NCI-H82 treated with DMSO at 0.1 percent for 48 hours (cell line): ENCODE measurements at regions not wholly inside any gene's neighbourhood (a gene's known extent, or its start where the extent isn't known, plus 50 kb on each side); places are given as distances from the start of the nearest gene placed in this dataset.

Source experiments
- DNase-seq: peaks from one replicate; lab custom pipeline; 2025; ENCODE audit not compliant: unreplicated experiment; lab: John Stamatoyannopoulos, UW

- no peak for DNase-seq
These were observed 609.1 kb upstream of the IGFBP3 start for GRCh38 chr7:46530081-46530750.

DNA sequence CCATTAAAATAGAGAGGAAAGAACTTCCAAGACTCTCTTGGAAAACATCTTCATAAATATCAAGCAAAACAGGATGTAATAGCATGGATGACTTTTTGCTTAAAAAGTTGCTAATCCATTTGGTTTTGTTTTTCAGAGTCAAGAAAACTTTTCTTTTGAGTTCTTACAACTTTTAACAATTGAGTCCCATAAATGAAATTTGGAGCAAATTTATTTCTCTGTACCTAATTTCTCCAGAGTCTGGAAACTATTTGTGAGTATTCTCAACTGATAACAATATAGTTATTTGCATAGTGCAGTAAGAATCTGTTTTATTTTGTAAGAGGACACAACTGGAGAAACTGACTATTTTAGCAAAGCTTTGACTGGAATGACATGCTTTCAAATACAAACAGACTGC is 606.3 kb upstream of the IGFBP3 start:
- no peak for DNase-seq

- DNase-seq: no peak
These were observed 604.8 kb upstream of the IGFBP3 start for GRCh38 chr7:46525876-46526275.

- no peak for DNase-seq
These were observed 603.3 kb upstream of the IGFBP3 start for GRCh38 chr7:46524350-46524749.

DNA sequence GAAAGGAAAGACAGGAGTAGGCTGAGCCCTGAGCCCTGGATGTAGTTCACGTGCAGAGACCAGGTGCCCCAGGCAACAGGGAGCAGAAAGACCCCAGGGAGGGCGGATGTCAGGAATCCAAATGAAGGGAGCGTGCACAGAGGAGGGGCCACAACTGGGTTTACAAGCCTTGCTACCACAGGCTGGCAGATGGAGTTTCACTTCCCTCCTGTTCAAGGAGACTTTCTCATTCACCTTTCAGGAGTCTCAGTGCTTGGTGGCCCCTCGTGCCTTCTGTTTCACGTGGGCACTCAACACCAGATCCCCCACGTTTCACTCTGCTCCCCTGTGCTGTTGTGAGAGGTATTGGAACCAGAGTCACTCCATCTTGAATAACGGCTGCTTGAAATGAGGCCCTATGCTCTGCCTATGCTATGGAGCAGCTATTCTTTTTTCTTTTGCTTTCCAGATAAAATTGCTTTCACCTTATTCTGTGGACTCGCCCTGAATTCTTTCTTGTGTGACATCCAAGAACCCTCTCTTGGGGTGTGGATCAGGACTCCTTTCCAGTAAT is 601.4 kb upstream of the IGFBP3 start:
- DNase-seq: no peak

DNA sequence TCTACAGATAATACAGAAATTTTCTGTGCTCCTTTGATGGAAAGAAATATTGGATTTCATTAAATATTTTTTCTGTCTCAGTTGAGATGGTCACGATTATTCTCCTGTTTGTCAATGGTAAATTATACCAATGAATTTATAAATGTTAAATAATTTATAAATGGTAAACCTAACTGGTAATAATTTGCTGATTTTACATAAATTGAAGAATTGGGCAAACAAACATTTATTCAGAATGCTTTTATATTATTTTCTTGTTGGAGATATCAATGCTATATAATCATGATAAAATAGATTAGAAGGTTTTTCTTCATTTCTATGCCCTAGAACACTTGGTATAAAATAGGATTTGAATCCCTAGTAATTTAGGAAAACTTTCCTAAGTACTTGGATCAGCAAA is 597.6 kb upstream of the IGFBP3 start:
- no peak for DNase-seq

DNA sequence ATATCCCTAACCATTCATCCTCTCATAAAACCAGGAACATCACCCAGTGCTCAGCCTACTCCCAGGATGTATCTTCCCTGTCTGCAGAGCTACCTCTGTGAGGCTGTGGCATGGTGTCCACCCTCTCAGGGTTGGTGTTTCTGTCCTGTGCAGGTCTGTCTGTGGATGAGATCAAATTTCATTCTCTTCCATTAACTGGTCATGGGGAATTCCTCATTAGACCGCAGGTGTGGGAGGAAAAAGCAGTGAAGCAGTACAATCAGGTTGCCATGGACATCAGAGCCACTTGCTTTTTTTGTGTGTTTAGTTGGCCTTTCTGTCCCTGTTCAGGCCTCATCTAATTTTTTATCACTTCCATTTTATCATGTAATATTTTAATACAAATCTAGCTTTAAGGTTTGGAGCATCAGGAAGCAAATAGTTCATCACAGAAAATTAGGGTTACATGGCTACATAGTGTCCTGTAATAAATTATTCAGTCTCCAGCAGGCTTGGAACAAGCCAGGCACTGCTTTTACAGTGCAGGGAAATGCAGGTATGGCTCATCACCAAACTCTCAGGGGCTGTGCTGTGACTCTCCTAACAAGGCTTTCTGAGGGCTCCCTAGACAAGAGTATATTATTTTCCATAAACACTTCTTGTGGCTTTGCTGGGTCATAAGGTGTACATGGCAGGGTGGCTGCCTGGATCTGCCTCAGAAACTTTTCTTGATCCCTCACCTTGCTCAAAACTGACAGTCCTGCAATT is 594.9 kb upstream of the IGFBP3 start:
- no peak for DNase-seq

GRCh38 chr7:46513447-46513848 is 592.4 kb upstream of the IGFBP3 start:
- DNase-seq: no peak

GRCh38 chr7:46512891-46513413 is 591.9 kb upstream of the IGFBP3 start:
- no peak for DNase-seq

DNA sequence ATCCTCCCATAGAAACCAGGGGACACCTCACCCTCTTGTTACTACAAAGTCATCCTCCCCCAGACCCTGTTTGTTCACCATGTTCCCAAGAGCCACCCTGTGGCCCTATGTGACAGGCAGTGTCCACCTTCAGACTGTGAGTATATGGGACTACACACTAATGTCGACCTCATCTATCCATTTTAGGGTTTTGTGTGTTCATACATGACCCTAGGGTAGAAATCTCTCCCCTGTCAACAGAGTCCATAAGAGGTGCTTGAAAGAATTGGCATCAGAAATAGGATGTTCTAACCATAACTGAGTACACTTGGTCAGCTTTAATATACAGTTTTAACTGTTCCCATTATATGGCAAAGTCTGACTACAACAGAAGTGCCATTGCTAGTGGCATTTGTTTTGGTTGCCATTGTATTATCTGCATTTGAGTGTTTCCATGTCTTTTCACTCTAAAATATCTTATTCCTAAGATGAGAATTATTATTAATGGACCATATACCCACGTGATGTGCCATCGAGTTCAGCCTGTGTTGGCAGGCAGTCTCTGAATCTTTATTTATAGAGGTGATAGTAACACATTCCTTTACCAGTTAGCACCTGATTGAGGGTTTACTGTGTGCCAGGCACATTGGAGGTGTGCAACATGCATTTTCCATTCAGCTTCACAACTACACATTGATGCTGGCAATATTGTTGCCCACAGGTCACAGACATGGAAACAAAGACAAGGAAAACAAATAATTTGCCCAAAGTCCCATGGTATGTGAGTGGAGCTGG is 590.6 kb upstream of the IGFBP3 start:
- no peak for DNase-seq

- DNase-seq: no peak
These were observed 587.5 kb upstream of the IGFBP3 start for GRCh38 chr7:46508583-46508982.

GRCh38 chr7:46507560-46507959 is 586.5 kb upstream of the IGFBP3 start:
- DNase-seq: no peak

GRCh38 chr7:46494441-46494840 is 573.4 kb upstream of the IGFBP3 start:
- DNase-seq: no peak

DNA sequence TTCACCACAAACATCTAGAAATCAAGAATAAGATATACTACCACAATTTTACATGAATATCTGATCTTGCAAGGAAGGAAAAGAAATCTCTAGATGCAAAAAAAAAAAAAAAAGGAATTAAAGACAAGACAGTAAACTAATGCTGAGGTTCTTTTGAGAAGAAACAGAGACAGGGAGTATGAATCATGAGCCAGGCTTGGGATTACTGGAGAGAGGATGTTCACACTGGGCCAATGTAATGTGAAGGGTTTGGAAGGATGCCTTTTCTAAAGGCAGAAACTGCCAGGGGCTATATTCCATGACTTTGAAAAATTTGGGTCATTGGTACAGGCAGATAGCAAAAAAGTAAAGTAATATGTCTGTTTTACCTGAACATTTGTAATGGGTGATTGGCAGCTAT is 573.0 kb upstream of the IGFBP3 start:
- no peak for DNase-seq

DNA sequence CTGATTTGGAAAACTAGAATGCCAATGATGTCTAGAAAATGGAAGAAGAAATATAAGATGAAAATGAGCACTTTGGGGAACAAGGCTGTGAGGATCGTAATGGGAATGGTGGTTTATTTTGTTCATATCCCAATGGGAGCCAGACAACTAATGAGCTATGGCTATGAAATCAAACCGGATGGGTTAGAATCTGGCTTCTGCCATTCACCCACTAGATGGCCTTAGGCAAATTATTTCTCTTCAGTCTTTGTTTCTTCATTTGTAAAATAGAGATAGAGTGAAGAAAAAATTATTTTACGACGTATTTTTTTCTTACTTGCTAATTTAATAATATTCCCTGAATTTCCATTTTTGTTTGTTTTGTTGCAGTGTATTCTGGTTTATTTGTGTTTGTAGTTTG is 572.1 kb upstream of the IGFBP3 start:
- no peak for DNase-seq

DNA sequence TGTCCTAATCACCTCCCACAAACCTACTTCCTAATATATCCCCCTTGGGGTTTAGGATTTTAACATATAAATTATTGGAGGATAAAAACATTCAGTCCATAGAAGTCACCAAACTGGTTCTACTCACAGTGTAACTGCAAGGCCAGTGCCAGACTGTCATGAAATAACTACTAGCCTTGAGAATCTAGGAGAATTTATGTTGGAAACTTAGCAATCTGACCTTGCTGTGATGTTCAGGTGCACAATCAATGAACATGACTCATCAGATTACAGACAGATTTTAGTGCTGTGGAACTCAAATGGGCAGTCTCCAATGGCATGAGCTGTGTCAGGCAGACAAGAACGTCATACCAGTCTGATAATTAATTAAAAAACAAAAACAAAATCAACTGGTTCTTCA is 571.4 kb upstream of the IGFBP3 start:
- DNase-seq: no peak

DNA sequence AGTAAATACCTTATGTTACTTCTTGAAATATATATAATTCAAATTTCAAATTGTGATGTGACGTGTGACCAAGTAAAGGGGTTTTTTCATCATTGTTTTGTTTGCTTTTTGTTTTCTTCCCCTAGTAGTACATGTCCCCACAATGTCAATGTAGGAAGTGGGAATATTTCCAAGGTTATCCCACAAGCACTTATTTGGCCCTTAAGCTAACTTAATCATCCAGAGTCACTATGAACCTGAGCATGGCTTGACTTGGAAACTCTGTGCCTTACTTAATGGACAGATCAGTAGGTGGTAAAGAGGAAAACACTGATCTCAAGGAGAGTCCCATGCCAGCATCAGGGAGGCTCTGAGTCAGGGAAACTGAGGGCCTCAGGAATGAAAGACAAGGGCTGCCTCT is 569.3 kb upstream of the IGFBP3 start:
- no peak for DNase-seq

- no peak for DNase-seq
These were observed 568.0 kb upstream of the IGFBP3 start for GRCh38 chr7:46489106-46489505.

- no peak for DNase-seq
These were observed 567.5 kb upstream of the IGFBP3 start for GRCh38 chr7:46488607-46489006.

DNA sequence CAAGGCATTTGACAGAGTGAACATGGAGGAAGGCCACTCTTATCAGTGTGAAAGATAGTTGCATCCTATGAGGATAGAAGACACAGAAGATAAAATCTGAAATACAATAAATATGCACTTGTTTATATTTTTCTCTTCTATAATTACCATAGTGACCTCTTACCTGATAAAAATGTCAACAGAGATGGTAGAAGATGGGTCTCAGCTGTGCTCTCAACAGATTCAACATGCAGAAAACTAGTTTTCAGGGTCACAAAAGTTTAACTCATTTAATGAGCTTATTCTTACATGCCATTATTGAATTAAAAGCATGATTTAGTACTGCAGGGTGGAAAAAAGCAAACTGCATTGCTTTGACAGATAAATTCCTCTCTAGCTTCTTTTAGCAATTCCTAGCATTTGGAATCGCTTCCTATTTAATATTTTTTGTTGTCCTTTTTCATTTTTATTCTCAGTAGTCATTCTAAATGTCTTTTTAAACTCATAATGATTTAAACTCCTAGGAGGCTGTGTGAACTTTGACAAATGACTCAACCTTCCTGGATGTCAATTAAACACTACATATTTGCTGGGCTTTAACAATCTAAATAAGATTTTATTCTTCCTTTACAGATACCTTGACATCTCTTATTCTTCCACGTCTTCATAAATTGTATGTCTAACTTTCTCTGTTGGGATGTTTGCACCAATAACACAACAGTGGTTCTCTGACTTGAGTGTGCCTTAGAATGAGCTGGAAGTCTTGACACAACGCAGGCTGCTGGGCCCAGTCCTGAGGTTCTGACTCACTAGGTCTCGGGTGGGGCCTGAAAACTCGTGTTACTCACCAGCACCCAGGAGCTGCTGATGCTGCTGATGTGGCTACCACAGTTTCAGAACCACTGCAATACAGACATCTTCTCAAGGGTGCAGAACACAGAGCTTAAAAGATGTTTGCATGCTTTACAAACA is 565.5 kb upstream of the IGFBP3 start:
- DNase-seq: no peak
